T-helper 2 cell treated with Interferon-gamma antibody and Interleukin-4, amounts not matched to agents 100 ng/mL and 5 ng/mL, for 36 hours (primary cell): ENCODE measurements at regions not wholly inside any gene's neighbourhood (a gene's known extent, or its start where the extent isn't known, plus 50 kb on each side); places are given as distances from the start of the nearest gene placed in this dataset.
"Not testable (repeated sequence)": the region's sequence is repeated elsewhere in the genome, so short reads cannot be mapped to it uniquely, and the experiment has no call there.

Source experiments
- intact Hi-C: fragments of 100-400 bp; cut with micrococcal nuclease; formaldehyde crosslinking; loops from one replicate; pipeline ENCODE4 v1.15.1; 2023

DNA sequence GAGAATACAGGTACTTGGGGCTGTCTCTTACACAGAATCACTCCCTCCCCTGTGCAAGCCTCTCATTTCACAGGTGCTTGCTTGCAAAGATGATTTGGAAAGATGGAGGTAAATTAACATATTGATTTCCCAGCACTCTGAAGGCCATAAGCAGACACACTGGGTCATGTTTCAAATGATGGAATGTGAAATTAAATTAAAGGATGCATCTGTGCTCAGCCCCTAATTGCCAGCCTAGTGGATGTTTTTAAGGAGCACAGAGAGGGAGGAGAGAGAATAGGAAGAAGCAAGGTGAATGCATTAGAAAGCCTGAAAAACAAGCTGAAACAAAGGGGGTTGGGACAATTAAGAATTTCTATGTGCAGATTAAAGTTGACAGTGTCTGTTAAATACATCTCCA, 96.1 kb upstream of the GRIP1 start:
- intact Hi-C loops = loop anchor here (5.0 kb wide), 2 partner anchors 42 to 68 kb away; no protein-coding TSS in a partner anchor

DNA sequence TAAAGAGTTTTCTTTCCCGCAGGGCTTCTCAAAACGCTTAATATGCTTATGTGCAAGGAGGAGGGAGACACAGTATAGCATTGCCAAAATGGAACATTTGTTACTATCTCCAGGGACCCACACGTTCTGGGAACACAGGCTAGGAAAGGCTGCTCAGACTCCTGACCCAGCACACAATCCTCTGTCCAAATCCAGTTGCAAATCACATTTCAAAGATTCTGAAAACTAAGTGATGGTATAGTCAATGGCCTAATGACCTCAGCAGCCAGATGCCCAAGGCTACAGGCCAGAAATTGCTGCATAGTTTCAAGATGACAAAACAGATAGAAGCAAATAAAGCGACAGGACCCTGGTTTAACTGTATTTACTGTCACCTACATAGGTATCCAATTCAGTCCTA, 97.0 kb upstream of the GRIP1 start:
- intact Hi-C loops = loop anchor here (5.0 kb wide), 2 partner anchors 41 to 69 kb away; no protein-coding TSS in a partner anchor

DNA sequence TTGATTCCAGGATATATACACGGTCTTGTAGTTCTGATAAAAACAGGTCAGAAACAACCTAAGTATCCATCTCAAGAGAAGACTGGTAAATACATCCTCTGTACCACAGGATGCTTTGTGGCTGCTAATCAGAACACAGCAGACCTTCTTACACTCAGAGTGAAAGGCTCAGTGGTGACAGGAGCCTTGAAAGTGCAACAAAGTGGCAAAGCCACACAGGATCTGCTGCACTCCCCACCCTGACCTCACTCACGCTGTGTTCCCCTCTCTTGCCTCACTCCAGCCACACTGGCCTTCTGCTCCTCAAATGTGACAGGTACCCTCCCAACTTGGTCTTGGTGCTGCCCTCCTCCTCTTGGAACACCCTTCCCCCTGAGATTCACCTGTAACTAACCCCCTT, 98.1 kb upstream of the GRIP1 start:
- intact Hi-C loops = loop anchor here (5.0 kb wide), 2 partner anchors 40 to 70 kb away; no protein-coding TSS in a partner anchor

DNA sequence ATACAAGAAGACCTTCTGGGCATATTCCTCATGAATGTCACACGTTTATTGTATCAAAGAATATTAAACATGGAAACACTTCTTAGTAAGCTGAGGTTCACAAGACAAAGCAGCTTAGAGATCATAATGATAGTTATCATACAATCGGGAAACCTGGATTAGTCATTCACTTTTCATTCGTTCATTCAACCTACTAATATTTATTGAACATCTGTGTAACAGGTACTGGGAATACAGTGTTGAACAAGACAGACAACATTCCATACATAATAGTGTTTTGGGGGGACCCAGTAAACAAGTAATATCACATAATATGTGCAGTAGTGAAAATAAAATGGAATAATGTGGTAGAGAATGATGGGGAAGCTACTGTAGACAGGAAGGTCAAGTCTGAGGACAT, 100.6 kb upstream of the GRIP1 start:
- intact Hi-C loops = loop anchor here (5.0 kb wide), 2 partner anchors 38 to 72 kb away; no protein-coding TSS in a partner anchor

DNA sequence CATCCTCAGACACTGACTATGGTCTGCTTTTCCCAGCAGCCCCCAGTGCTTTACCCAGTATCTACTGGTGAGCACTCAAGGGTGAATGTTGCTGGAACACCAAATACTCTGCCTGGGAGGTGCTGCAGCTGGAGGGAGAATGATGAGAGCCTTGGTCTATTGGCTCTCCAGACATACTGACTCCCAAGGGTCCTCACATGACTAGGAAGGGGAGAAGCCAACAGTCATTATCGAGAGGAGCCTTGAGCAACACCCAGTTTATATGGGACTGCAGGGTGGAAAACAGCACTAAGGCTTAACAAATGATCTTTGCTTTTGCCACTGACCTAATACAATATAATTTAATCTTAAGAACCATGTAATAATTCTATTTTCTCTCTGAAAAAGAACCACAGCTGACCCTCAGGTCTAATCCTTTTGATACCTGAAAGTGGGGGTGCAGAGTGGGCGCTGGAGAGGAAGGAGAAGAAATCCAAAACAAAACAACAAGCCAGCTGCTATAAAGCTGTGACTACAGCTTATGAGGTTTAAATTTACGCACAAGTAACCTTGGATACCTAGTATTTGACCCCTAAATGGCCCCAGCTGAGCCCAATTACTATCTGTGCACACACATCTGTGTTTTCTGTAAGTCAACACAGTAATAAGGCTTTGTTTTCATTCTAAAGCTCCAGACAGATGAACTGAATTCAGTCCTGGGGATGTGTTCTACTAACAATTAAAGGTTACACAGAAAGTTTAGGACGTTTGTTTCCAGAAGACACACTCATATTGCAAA, 107.8 kb upstream of the GRIP1 start:
- intact Hi-C loops = no loop called here

GRCh38 chr12:66799551-66799950, 120.7 kb upstream of the GRIP1 start:
- intact Hi-C loops = no loop called here

DNA sequence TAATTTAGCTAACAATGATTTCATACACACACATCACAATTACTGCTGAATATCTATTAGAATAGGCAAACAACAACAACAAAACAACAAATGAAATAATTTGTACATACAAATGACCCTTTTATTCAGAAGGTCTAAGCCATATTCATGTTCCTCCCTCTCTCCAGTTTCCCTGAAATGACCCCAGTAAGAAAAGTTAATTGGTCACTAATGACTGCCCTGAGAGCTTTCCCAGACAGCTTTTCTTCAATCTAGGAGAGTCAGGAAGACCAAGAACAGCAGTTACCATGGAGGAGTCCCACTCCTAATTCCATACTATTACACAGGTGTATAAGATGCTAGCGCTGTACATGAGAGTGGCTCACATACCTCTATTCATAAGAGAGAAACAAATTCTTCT, 121.2 kb upstream of the GRIP1 start:
- intact Hi-C loops = no loop called here

- intact Hi-C loops = no loop called here
Observed at GRCh38 chr12:66803930-66804329, 125.1 kb upstream of the GRIP1 start.

DNA sequence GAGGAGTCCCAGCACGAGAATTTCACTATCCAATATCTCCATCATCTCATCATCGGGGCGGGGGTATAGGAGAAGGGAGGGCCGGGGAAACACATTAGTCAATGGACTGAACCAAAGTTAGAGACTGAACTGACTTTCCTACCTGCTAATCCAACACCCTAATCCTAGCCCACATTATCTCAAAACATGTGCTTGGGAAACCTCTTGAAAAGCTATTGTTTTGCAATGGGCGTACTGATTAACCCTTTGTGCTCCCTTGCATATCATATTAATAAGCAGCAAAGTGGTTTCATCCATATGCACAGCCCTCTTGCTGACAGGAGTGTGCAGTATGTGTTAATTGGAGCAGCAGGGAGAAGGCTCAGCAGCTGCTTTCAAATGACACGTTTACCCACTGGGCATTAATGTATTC, 125.7 kb upstream of the GRIP1 start:
- intact Hi-C loops = no loop called here

DNA sequence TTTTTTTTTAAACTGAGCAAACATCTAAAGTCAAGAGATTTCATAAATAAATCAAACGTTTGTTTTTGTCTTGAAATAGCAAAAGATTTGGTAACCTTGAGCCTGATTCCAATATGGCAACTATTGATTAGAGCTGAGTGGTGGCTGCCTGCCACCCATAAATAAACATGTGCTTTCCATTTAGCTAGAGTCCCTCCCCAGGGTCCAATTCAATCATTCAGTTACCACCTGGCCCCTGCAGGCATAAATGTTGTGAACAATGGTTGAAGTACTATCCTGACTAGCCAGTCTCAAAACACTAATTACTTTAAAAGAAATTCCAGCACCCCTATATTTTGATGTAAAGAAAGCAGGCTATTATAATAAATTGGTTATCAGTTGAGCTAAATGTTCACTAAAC, 129.7 kb upstream of the GRIP1 start:
- intact Hi-C loops = no loop called here

- intact Hi-C loops = no loop called here
Observed at GRCh38 chr12:66813137-66813892, 134.4 kb upstream of the GRIP1 start.

- intact Hi-C loops = loop anchor here (5.0 kb wide), 1 partner anchor 42 kb away; no protein-coding TSS in a partner anchor
Observed at GRCh38 chr12:66819587-66819986, 140.7 kb upstream of the GRIP1 start.

- intact Hi-C loops = no loop called here
Observed at GRCh38 chr12:66822961-66823360, 144.1 kb upstream of the GRIP1 start.

GRCh38 chr12:66823857-66824570, 145.1 kb upstream of the GRIP1 start:
- intact Hi-C loops = no loop called here

DNA sequence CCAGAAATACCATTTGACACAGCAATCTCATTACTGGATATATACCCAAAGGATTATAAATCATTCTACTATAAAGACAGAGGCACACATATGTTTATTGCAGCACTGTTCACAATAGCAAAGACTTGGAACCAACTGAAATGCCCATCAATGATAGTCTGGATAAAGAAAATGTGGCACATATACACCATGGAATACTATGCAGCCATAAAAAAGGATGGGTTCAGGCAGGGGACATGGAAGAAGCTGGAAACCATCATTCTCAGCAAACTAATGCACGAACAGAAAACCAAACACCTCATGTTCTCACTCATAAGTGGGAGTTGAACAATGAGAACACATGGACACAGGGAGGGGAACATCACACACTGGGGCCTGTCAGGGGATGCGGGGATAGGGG, 147.0 kb upstream of the GRIP1 start:
- intact Hi-C loops = not testable (repeated sequence)

GRCh38 chr12:66829660-66830325, 150.9 kb upstream of the GRIP1 start:
- intact Hi-C loops = no loop called here

DNA sequence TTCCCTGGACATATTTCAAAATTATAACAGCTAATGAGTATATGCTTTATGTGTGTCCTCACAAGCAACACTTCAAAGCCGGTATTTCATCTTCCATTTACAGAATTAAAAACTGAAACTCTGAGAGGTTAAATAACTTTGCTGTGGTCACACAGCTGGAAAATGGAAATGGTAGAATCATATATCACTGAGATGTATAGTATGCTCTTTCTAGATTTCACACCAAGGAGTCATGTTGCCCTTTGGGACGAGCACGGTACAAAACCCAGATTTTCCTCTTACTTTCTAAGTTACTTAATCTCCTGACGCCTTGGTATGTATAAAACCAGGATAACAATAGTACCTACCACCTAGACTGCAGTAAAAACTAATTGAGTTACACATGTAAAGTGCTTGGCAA, 152.6 kb upstream of the GRIP1 start:
- intact Hi-C loops = no loop called here

DNA sequence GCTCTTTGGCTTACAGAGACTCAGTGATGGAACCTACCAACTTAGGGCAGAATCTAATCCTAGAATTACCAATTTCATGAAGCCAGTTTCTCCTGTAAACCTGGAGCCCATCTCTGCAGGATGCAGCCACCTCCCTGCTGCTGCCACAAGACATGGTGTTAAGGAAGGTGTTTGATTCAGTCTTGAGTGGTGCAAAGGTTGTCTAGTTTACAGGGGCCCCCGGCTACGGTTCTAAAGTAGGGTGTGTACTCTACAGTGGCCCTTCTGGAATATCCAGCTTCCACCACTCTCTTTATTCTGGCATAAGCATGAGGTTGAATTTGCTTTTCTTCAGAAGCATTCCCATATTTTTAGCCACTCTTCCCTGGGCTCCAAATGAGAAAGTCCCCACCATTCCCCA, 154.1 kb upstream of the GRIP1 start:
- intact Hi-C loops = no loop called here

- intact Hi-C loops = no loop called here
Observed at GRCh38 chr12:66836623-66837310, 157.9 kb upstream of the GRIP1 start.

GRCh38 chr12:66837311-66837627, 158.4 kb upstream of the GRIP1 start:
- intact Hi-C loops = no loop called here

DNA sequence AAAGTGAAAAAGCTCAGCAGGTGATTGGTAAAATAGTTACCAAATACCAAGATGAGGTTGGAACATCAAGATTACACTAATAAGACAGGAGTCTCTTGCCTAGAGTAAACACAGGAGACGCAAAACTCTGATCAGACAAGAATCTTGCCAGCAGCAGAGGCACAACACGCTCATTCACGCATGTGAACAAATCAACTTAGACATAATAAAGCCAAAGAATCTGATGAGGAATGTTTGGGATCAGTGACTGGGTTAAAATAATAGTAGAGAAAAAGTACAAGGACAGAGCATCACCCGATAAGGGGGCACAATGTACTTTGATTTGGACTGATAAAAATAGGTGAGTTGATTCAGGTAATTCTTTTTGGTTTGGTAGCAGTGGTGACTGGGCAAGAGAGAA, 159.5 kb upstream of the GRIP1 start:
- intact Hi-C loops = no loop called here
